ENCODE measurements at regions not wholly inside any gene's neighbourhood (a gene's known extent, or its start where the extent isn't known, plus 50 kb on each side); places are given as distances from the start of the nearest gene placed in this dataset.

DNA sequence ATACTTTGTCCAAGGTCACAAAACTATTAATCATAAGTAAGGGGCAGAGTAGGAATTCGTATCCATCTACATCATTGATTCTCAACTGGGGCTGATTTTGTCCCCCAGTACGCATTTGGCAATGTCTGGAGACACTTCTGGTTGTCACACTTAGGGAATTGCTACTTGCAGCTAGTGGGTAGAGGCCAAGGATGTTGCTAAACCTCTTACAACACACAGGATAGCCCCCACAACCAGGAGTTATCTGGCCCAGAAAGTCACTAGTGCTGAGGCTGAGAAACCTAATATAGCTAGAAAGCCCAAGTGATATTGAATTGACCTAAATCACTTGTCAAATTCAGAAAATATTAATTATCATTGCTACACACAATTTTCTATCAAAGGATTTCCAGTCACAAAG is 120.4 kb upstream of the ABCA1 start:
- Mint-ChIP-seq H3K4me3 (ENCODE audit: unreplicated experiment) (no peak overlapping the region), H3K4me1 (ENCODE audit: unreplicated experiment) (no peaks in the 10 kb centered on the region), H3K36me3 (ENCODE audit: low read depth, unreplicated experiment) (no peaks in the 10 kb centered on the region), H3K9me3 (ENCODE audit: unreplicated experiment) (no peaks in the 10 kb centered on the region), H3K27ac (ENCODE audit: unreplicated experiment) (no peak overlapping the region), H3K27me3 (ENCODE audit: unreplicated experiment) (peaks cover 4% of the 10 kb centered on the region)
- no peak for DNase-seq (ENCODE audit: low spot score)
- TF ChIP-seq, protein P1, sequence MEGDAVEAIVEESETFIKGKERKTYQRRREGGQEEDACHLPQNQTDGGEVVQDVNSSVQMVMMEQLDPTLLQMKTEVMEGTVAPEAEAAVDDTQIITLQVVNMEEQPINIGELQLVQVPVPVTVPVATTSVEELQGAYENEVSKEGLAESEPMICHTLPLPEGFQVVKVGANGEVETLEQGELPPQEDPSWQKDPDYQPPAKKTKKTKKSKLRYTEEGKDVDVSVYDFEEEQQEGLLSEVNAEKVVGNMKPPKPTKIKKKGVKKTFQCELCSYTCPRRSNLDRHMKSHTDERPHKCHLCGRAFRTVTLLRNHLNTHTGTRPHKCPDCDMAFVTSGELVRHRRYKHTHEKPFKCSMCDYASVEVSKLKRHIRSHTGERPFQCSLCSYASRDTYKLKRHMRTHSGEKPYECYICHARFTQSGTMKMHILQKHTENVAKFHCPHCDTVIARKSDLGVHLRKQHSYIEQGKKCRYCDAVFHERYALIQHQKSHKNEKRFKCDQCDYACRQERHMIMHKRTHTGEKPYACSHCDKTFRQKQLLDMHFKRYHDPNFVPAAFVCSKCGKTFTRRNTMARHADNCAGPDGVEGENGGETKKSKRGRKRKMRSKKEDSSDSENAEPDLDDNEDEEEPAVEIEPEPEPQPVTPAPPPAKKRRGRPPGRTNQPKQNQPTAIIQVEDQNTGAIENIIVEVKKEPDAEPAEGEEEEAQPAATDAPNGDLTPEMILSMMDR (IDR thresholded peaks at IDR 0.05; ENCODE audit: unreplicated experiment), result no peak

- Mint-ChIP-seq H3K36me3 (ENCODE audit: low read depth, unreplicated experiment) (no peaks in the 10 kb centered on the region), H3K4me1 (ENCODE audit: unreplicated experiment) (no peaks in the 10 kb centered on the region), H3K9me3 (ENCODE audit: unreplicated experiment) (no peaks in the 10 kb centered on the region), H3K4me3 (ENCODE audit: unreplicated experiment) (no peak overlapping the region), H3K27me3 (ENCODE audit: unreplicated experiment) (peaks cover 4% of the 10 kb centered on the region), H3K27ac (ENCODE audit: unreplicated experiment) (no peak overlapping the region)
- no peak for DNase-seq (ENCODE audit: low spot score)
- TF ChIP-seq, protein P1 (IDR thresholded peaks at IDR 0.05; ENCODE audit: unreplicated experiment), result no peak
Observed at GRCh38 chr9:105050296-105050695, 122.3 kb upstream of the ABCA1 start.

DNA sequence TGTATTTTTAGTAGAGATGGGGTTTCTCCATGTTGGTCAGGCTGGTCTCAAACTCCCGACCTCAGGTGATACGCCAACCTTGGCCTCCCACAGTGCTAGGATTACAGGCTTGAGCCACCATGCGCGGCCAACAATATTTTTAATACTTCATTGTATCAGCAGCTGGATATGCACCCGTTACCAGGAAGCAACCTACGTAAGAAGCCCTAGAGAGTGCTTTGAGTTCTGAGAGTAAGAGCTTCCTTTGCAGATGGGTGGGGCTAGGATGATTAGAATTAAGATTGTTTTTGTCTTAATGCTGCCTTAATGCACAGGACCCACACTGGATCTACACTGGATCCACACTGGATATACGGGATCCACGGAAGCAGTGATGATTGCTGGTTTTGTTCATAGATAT is 123.9 kb upstream of the ABCA1 start:
- no peaks in the 10 kb centered on the region for H3K36me3 Mint-ChIP-seq (ENCODE audit: low read depth, unreplicated experiment)
- H3K4me3 Mint-ChIP-seq (ENCODE audit: unreplicated experiment), result no peak overlapping the region
- no peaks in the 10 kb centered on the region for H3K4me1 Mint-ChIP-seq (ENCODE audit: unreplicated experiment)
- H3K27me3 Mint-ChIP-seq (ENCODE audit: unreplicated experiment), result peaks cover 4% of the 10 kb centered on the region
- no peaks in the 10 kb centered on the region for H3K9me3 Mint-ChIP-seq (ENCODE audit: unreplicated experiment)
- DNase-seq (ENCODE audit: low spot score), result no peak
- TF ChIP-seq, protein P1 (IDR thresholded peaks at IDR 0.05; ENCODE audit: unreplicated experiment), result no peak
- no peak overlapping the region for H3K27ac Mint-ChIP-seq (ENCODE audit: unreplicated experiment)

DNA sequence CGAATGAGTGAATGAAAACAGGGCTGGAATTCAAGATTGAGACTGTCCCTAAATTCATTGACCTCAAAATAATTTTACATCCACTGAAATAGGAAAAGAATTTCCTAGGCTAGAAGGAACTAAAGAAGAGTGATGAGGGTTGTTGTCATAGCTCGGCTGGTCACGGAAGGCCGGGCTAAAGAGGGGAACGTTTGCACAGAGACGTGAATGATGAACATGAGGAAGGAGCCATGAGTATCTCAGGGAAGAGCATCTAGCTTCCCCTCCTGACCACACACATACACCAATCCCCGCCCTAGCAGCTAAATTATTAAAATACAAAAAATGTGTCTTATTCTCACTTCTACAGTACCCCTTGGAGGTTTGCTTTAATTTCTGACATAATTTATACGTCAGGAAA is 124.4 kb upstream of the ABCA1 start:
- Mint-ChIP-seq H3K27me3 (ENCODE audit: unreplicated experiment) (peaks cover 4% of the 10 kb centered on the region), H3K4me1 (ENCODE audit: unreplicated experiment) (no peaks in the 10 kb centered on the region), H3K4me3 (ENCODE audit: unreplicated experiment) (no peak overlapping the region), H3K27ac (ENCODE audit: unreplicated experiment) (no peak overlapping the region), H3K36me3 (ENCODE audit: low read depth, unreplicated experiment) (no peaks in the 10 kb centered on the region), H3K9me3 (ENCODE audit: unreplicated experiment) (no peaks in the 10 kb centered on the region)
- TF ChIP-seq, protein P1 (IDR thresholded peaks at IDR 0.05; ENCODE audit: unreplicated experiment), result no peak
- no peak for DNase-seq (ENCODE audit: low spot score)

DNA sequence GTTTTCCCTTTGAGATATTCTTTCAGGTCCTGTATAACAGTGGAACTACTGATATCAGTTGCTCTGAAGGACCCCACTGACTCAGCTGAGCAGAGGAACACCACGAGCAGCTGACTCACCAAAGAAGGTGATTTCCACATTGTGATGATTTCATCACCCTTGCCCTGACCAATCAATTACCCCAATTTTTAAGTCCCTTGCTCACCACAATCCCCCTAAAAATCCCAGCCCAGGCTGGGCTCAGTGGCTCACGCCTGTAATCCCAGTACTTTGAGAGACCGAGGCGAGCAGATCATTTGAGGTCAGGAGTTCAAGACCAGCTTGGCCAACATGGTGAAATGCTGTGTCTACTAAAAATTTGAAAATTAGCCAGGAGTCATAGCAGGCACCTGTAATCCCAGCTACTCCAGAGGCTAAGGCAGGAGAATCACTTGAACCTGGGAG is 125.3 kb upstream of the ABCA1 start:
- no peak for DNase-seq (ENCODE audit: low spot score)
- no peaks in the 10 kb centered on the region for H3K4me1 Mint-ChIP-seq (ENCODE audit: unreplicated experiment)
- no peak overlapping the region for H3K4me3 Mint-ChIP-seq (ENCODE audit: unreplicated experiment)
- no peaks in the 10 kb centered on the region for H3K36me3 Mint-ChIP-seq (ENCODE audit: low read depth, unreplicated experiment)
- no peaks in the 10 kb centered on the region for H3K9me3 Mint-ChIP-seq (ENCODE audit: unreplicated experiment)
- H3K27ac Mint-ChIP-seq (ENCODE audit: unreplicated experiment), result no peak overlapping the region
- H3K27me3 Mint-ChIP-seq (ENCODE audit: unreplicated experiment), result peaks cover 4% of the 10 kb centered on the region
- TF ChIP-seq, protein P1 (IDR thresholded peaks at IDR 0.05; ENCODE audit: unreplicated experiment), result no peak
